Astrocyte (in vitro differentiated cells and primary cell): ENCODE measurements at regions not wholly inside any gene's neighbourhood (a gene's known extent, or its start where the extent isn't known, plus 50 kb on each side); places are given as distances from the start of the nearest gene placed in this dataset.

Experiments
- DNase-seq: peaks from one replicate; pipeline ENCODE4 v3.0.0-alpha.2; 2010; ENCODE audit warnings: low read depth
- FAIRE-seq: peaks from 2 replicates; lab custom pipeline; 2011; peaks lifted over from hg19 to GRCh38; lab: Jason Lieb, UNC
- H2AFZ ChIP-seq: 2 replicates; pipeline ENCODE4 v1.6.0; 2012; ENCODE audit warnings: low read depth, low read length, inconsistent platforms
- H3K27ac ChIP-seq: 2 replicates; pipeline ENCODE4 v1.5.1; 2011; ENCODE audit warnings: low read depth, low read length, inconsistent platforms
- H3K27me3 ChIP-seq: 2 replicates; pipeline ENCODE4 v1.6.0; 2011; ENCODE audit warnings: low read length, inconsistent platforms; ENCODE audit not compliant: insufficient read depth
- H3K36me3 ChIP-seq: 2 replicates; pipeline ENCODE4 v1.5.1; 2011; ENCODE audit warnings: low read length, inconsistent platforms; ENCODE audit not compliant: insufficient read depth
- H3K4me1 ChIP-seq: 2 replicates; pipeline ENCODE4 v1.5.1; 2011; ENCODE audit warnings: low read length, inconsistent platforms; ENCODE audit not compliant: insufficient read depth
- H3K4me2 ChIP-seq: 2 replicates; pipeline ENCODE4 v1.6.0; 2012; ENCODE audit warnings: low read length, inconsistent platforms
- H3K4me3 ChIP-seq: 2 replicates; pipeline ENCODE4 v1.5.1; 2011; ENCODE audit warnings: low read depth, mild to moderate bottlenecking, low read length, inconsistent platforms; ENCODE audit not compliant: insufficient read depth
- H3K79me2 ChIP-seq: 2 replicates; pipeline ENCODE4 v1.6.0; 2012; ENCODE audit warnings: mild to moderate bottlenecking, low read length, inconsistent platforms; ENCODE audit not compliant: insufficient read depth
- H3K9ac ChIP-seq: 2 replicates; pipeline ENCODE4 v1.6.0; 2012; ENCODE audit warnings: mild to moderate bottlenecking, low read length, inconsistent platforms
- H3K9me3 ChIP-seq: 2 replicates; pipeline ENCODE4 v1.5.1; 2012; ENCODE audit warnings: low read depth, mild to moderate bottlenecking, low read length, inconsistent platforms; ENCODE audit not compliant: insufficient read depth
- H4K20me1 ChIP-seq: 2 replicates; pipeline ENCODE4 v1.6.0; 2012; ENCODE audit warnings: low read length, inconsistent platforms; ENCODE audit not compliant: insufficient read depth
- H3K27ac Mint-ChIP-seq: one replicate; pipeline ENCODE4 v1.8.0; 2021; ENCODE audit warnings: mild to moderate bottlenecking, mixed read lengths; ENCODE audit not compliant: unreplicated experiment
- H3K27me3 Mint-ChIP-seq: one replicate; pipeline ENCODE4 v1.8.0; 2021; ENCODE audit warnings: low read depth, mixed read lengths; ENCODE audit not compliant: unreplicated experiment
- H3K36me3 Mint-ChIP-seq: one replicate; pipeline ENCODE4 v1.8.0; 2021; ENCODE audit warnings: low read depth, mixed read lengths; ENCODE audit not compliant: unreplicated experiment
- H3K4me1 Mint-ChIP-seq: one replicate; pipeline ENCODE4 v1.8.0; 2021; ENCODE audit warnings: low read depth, mixed read lengths; ENCODE audit not compliant: unreplicated experiment
- H3K4me3 Mint-ChIP-seq: one replicate; pipeline ENCODE4 v1.8.0; 2021; ENCODE audit warnings: mild to moderate bottlenecking, moderate library complexity, mixed read lengths; ENCODE audit not compliant: unreplicated experiment
- H3K9me3 Mint-ChIP-seq: one replicate; pipeline ENCODE4 v1.8.0; 2021; ENCODE audit warnings: mild to moderate bottlenecking, mixed read lengths; ENCODE audit not compliant: unreplicated experiment
- CTCF ChIP-seq: IDR thresholded peaks from 2 replicates; pipeline ENCODE4 v1.5.1; 2011; ENCODE audit warnings: low read depth, mild to moderate bottlenecking, inconsistent platforms, low read length, moderate library complexity; ENCODE audit not compliant: insufficient read depth
- EZH2 ChIP-seq: IDR thresholded peaks from 2 replicates; pipeline ENCODE4 v1.6.1; 2012; ENCODE audit warnings: mild to moderate bottlenecking, low read length, inconsistent platforms; ENCODE audit not compliant: insufficient read depth

GRCh38 chr14:62631176-62631575, 414.1 kb downstream of the KCNH5 start:
- H3K9me3 Mint-ChIP-seq: no peaks in the 10 kb centered on the region
- H3K36me3 Mint-ChIP-seq: no peaks in the 10 kb centered on the region

DNA sequence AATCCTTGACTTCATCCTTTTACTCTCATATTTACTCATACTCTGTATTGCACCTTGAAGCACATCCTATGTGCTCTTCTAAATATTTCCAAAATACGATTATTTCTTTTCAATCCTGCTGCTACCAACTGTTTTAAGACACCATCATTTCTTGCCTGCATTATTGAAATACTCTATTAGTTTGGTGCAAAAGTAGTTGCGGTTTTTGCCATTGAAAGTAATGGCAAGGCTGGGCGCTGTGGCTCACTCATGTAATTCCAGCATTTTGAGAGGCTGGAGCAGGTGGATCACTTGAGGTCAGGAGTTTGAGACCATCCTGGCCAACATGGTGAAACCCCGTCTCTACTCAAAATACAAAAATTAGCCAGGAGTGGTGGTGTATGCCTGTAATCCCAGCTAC, 412.5 kb downstream of the KCNH5 start:
- H3K27me3 ChIP-seq: no peaks in the 10 kb centered on the region
- TF ChIP-seq CTCF (no peak), EZH2 (no peak)
- no peak overlapping the region for H2AFZ ChIP-seq
- no peak overlapping the region for H3K27ac ChIP-seq
- no peak overlapping the region for H3K4me3 ChIP-seq
- H3K4me1 Mint-ChIP-seq: no peaks in the 10 kb centered on the region
- H3K9me3 Mint-ChIP-seq: no peaks in the 10 kb centered on the region
- no peak for DNase-seq
- H3K4me2 ChIP-seq: no peak overlapping the region
- H3K4me1 ChIP-seq: no peaks in the 10 kb centered on the region
- no peak for FAIRE-seq
- H3K4me3 Mint-ChIP-seq: no peak overlapping the region
- no peaks in the 10 kb centered on the region for H3K27me3 Mint-ChIP-seq
- H3K9ac ChIP-seq: no peak overlapping the region
- H3K36me3 ChIP-seq: no peaks in the 10 kb centered on the region
- no peaks in the 10 kb centered on the region for H3K36me3 Mint-ChIP-seq
- H3K9me3 ChIP-seq: no peaks in the 10 kb centered on the region
- H3K79me2 ChIP-seq: no peaks in the 10 kb centered on the region
- H4K20me1 ChIP-seq: no peaks in the 10 kb centered on the region
- no peak overlapping the region for H3K27ac Mint-ChIP-seq

More at GRCh38 chr14:62631176-62631575, 414.1 kb downstream of the KCNH5 start:
- DNase-seq (no peak), FAIRE-seq (no peak)
- TF ChIP-seq EZH2 (no peak), CTCF (no peak)
- Mint-ChIP-seq H3K4me3 (no peak overlapping the region), H3K27ac (no peak overlapping the region), H3K27me3 (no peaks in the 10 kb centered on the region), H3K4me1 (no peaks in the 10 kb centered on the region)
- Histone ChIP-seq H4K20me1 (no peaks in the 10 kb centered on the region), H3K27ac (no peak overlapping the region), H2AFZ (no peak overlapping the region), H3K36me3 (no peaks in the 10 kb centered on the region), H3K4me3 (no peak overlapping the region), H3K4me1 (no peaks in the 10 kb centered on the region), H3K4me2 (no peak overlapping the region), H3K27me3 (no peaks in the 10 kb centered on the region), H3K9ac (no peak overlapping the region), H3K79me2 (no peaks in the 10 kb centered on the region), H3K9me3 (no peaks in the 10 kb centered on the region)

DNA sequence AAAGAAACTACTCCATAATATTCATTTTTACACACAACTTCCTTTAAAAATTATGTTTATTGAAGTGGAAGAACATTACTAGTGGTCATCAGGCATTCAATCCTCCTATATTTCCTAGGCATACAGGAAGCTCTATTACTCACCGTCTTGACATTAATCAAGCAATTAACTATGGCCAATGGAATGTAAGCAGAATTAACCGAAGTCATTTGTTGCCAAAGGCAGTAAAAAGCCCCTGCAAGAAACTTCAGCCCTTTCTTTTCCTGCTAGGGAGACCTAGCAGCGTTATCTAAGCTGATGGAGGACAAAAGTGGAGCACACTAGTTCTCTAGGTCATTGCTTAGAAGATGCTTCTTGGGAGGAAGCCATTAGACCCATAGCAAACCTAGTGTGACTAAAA, 399.6 kb downstream of the KCNH5 start:
- Histone ChIP-seq H3K4me1 (no peaks in the 10 kb centered on the region), H2AFZ (no peak overlapping the region), H3K27me3 (no peaks in the 10 kb centered on the region), H3K4me3 (no peak overlapping the region), H3K9me3 (no peaks in the 10 kb centered on the region), H3K79me2 (no peaks in the 10 kb centered on the region), H3K36me3 (no peaks in the 10 kb centered on the region), H4K20me1 (no peaks in the 10 kb centered on the region), H3K9ac (no peak overlapping the region), H3K27ac (no peak overlapping the region), H3K4me2 (peak overlapping the region; percentile 23)
- Mint-ChIP-seq H3K4me3 (no peak overlapping the region), H3K27ac (no peak overlapping the region), H3K27me3 (no peaks in the 10 kb centered on the region), H3K9me3 (no peaks in the 10 kb centered on the region), H3K4me1 (no peaks in the 10 kb centered on the region), H3K36me3 (no peaks in the 10 kb centered on the region)
- no peak for FAIRE-seq
- no peak for TF ChIP-seq CTCF
- TF ChIP-seq EZH2: no peak
- DNase-seq: peak; percentile 79
